OCI-LY7 (cell line): ENCODE measurements at regions not wholly inside any gene's neighbourhood (a gene's known extent, or its start where the extent isn't known, plus 50 kb on each side); places are given as distances from the start of the nearest gene placed in this dataset.
"Not testable (repeated sequence)": the region's sequence is repeated elsewhere in the genome, so short reads cannot be mapped to it uniquely, and the experiment has no call there.

Source experiments
- BruUV-seq: library from RNA; stranded (reverse); fragments of 400-500 nt; replicated peaks from 2 replicates; lab custom pipeline; 2021; lab: Mats Ljungman, UMichigan
- CTCF ChIA-PET: fragments of 300-600 bp; sonication (Branson Sonifier 250); formaldehyde crosslinking; loops from one replicate; lab custom pipeline; 2022; ENCODE audit warnings: antibody characterized with exemption; ENCODE audit not compliant: unreplicated experiment; lab: Charles Lee
- POLR2A ChIA-PET: fragments of 300-600 bp; sonication (Branson Sonifier 250); formaldehyde crosslinking; loops from one replicate; lab custom pipeline; 2022; ENCODE audit warnings: antibody characterized with exemption; lab: Charles Lee
- DNase-seq: peaks from one replicate; pipeline ENCODE4 v3.0.0-alpha.2; 2015; ENCODE audit warnings: low spot score
- H2AFZ ChIP-seq: fragments of 200-600 bp; sonication (generic), shearing (Covaris generic); 2 replicates; pipeline ENCODE4 v1.6.1; 2014; ENCODE audit warnings: mild to moderate bottlenecking, antibody characterized with exemption, low read length, moderate library complexity
- H3K27ac ChIP-seq: fragments of 200-600 bp; sonication (generic); 2 replicates; pipeline ENCODE4 v1.5.1; 2014; ENCODE audit warnings: mixed run types, low read depth, mild to moderate bottlenecking, moderate library complexity, low read length, inconsistent platforms; ENCODE audit not compliant: poor library complexity, severe bottlenecking
- H3K36me3 ChIP-seq: fragments of 200-600 bp; sonication (generic); 2 replicates; pipeline ENCODE4 v1.6.1; 2014; ENCODE audit warnings: mild to moderate bottlenecking, antibody characterized with exemption, low read length, moderate library complexity, mixed read lengths; ENCODE audit not compliant: insufficient read depth
- H3K4me1 ChIP-seq: fragments of 200-600 bp; sonication (generic); 2 replicates; pipeline ENCODE4 v1.5.1; 2014; ENCODE audit warnings: mild to moderate bottlenecking, low read length; ENCODE audit not compliant: insufficient read depth, poor library complexity, severe bottlenecking
- H3K4me2 ChIP-seq: fragments of 200-600 bp; sonication (generic); 2 replicates; pipeline ENCODE4 v1.6.1; 2014; ENCODE audit warnings: mild to moderate bottlenecking, low read length
- H3K4me3 ChIP-seq: fragments of 200-600 bp; sonication (generic); 2 replicates; pipeline ENCODE4 v1.5.1; 2014; ENCODE audit warnings: mild to moderate bottlenecking, low read depth, low read length; ENCODE audit not compliant: poor library complexity, severe bottlenecking
- H3K79me2 ChIP-seq: fragments of 200-600 bp; sonication (generic); 2 replicates; pipeline ENCODE4 v1.6.1; 2016; ENCODE audit warnings: low read depth, mild to moderate bottlenecking, low read length, moderate library complexity, mixed read lengths; ENCODE audit not compliant: insufficient read depth
- H3K9me2 ChIP-seq: fragments of 200-600 bp; sonication (generic); 2 replicates; pipeline ENCODE4 v1.6.1; 2016; ENCODE audit warnings: mild to moderate bottlenecking, low read length, mixed read lengths; ENCODE audit not compliant: insufficient read depth
- H3K9me3 ChIP-seq: fragments of 200-600 bp; sonication (generic); 2 replicates; pipeline ENCODE4 v1.6.1; 2014; ENCODE audit warnings: mild to moderate bottlenecking, mixed run types, low read length, mixed read lengths
- H4K20me1 ChIP-seq: fragments of 200-600 bp; sonication (generic); 2 replicates; pipeline ENCODE4 v1.6.1; 2014; ENCODE audit warnings: mild to moderate bottlenecking, antibody characterized with exemption, low read length, moderate library complexity, mixed read lengths; ENCODE audit not compliant: insufficient read depth
- EZH2phosphoT487 ChIP-seq: fragments of 200-600 bp; sonication (generic); IDR thresholded peaks from 2 replicates; pipeline ENCODE4 v1.6.1; 2018; ENCODE audit warnings: low read depth, borderline replicate concordance, mild to moderate bottlenecking, mixed run types, antibody characterized with exemption, low read length, moderate library complexity, mixed read lengths
- intact Hi-C: fragments of 100-400 bp; cut with micrococcal nuclease; formaldehyde crosslinking; loops from one replicate; pipeline ENCODE4 v1.10.0; 2022; ENCODE audit not compliant: unreplicated experiment
- TF ChIP-seq, protein P1 (sequence below): fragments of 200-600 bp; sonication (generic); conservative IDR thresholded peaks from 2 replicates; pipeline ENCODE4 v1.5.1; 2014; ENCODE audit warnings: mild to moderate bottlenecking, antibody characterized with exemption, low read length, moderate library complexity, mixed read lengths

DNA sequence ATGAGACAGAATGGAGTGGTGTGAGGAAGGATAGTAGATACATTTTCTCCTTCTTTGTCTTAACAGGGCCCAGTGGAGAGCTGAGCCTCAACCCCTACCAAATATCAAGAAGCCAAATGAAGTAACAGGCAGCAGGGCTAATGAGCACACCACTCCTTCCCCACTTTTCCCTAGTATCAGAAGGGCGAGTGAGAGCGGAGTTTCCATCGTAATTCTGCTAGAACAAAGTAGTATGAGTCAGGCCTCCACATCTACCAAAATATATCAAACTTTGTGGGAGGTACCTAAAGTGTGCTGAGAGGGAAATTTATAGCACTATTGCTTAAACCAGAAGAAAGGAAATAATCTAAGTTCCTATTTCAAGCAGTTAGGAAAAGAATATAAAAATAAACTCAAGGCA is 769.0 kb upstream of the RGMB start:
- no peak for DNase-seq
- intact Hi-C loops: no loop called here
- Histone ChIP-seq H3K27ac (no peak overlapping the region), H3K4me3 (no peak overlapping the region), H3K36me3 (no peaks in the 10 kb centered on the region), H3K79me2 (no peaks in the 10 kb centered on the region), H2AFZ (no peak overlapping the region), H3K4me2 (no peak overlapping the region), H4K20me1 (no peaks in the 10 kb centered on the region), H3K9me2 (no peaks in the 10 kb centered on the region), H3K4me1 (no peaks in the 10 kb centered on the region), H3K9me3 (no peaks in the 10 kb centered on the region)
- no TSS peak for BruUV-seq
- CTCF ChIA-PET: no interaction called here
- no peak for TF ChIP-seq EZH2phosphoT487
- TF ChIP-seq, protein P1, sequence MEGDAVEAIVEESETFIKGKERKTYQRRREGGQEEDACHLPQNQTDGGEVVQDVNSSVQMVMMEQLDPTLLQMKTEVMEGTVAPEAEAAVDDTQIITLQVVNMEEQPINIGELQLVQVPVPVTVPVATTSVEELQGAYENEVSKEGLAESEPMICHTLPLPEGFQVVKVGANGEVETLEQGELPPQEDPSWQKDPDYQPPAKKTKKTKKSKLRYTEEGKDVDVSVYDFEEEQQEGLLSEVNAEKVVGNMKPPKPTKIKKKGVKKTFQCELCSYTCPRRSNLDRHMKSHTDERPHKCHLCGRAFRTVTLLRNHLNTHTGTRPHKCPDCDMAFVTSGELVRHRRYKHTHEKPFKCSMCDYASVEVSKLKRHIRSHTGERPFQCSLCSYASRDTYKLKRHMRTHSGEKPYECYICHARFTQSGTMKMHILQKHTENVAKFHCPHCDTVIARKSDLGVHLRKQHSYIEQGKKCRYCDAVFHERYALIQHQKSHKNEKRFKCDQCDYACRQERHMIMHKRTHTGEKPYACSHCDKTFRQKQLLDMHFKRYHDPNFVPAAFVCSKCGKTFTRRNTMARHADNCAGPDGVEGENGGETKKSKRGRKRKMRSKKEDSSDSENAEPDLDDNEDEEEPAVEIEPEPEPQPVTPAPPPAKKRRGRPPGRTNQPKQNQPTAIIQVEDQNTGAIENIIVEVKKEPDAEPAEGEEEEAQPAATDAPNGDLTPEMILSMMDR: no peak
- POLR2A ChIA-PET: no interaction called here

DNA sequence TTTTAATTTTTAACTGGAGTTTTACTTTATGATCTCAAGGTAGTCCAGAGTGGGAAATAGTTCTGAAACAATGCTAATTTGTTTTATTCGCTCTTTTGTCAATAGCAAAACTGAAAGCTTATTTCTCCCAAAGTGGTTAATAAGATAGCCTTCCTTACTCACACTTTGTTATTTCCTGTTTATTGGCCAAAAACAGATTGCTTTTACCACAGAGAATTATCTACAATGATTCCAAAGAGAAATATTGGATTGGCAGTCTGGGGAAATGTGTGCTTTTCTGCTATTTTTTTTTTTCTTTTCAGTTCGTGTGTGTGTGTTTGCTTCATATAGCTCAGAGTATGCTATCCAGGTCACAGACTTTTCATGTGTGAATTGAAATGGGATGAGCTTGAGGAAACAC is 756.7 kb upstream of the RGMB start:
- H3K27ac ChIP-seq: no peak overlapping the region
- BruUV-seq: no TSS peak
- no peak for DNase-seq
- intact Hi-C loops: no loop called here
- H3K79me2 ChIP-seq: no peaks in the 10 kb centered on the region
- no peaks in the 10 kb centered on the region for H3K4me1 ChIP-seq
- CTCF ChIA-PET: no interaction called here
- no peak for TF ChIP-seq EZH2phosphoT487
- TF ChIP-seq, protein P1: no peak
- H3K4me2 ChIP-seq: no peak overlapping the region
- no peak overlapping the region for H2AFZ ChIP-seq
- H3K4me3 ChIP-seq: no peak overlapping the region
- no peaks in the 10 kb centered on the region for H3K9me2 ChIP-seq
- no peaks in the 10 kb centered on the region for H3K9me3 ChIP-seq
- POLR2A ChIA-PET: interaction anchor here (0.8 kb wide), 1 partner anchor 711 kb away, joined by 3 read pairs; no protein-coding TSS in a partner anchor
- H3K36me3 ChIP-seq: no peaks in the 10 kb centered on the region
- no peaks in the 10 kb centered on the region for H4K20me1 ChIP-seq

DNA sequence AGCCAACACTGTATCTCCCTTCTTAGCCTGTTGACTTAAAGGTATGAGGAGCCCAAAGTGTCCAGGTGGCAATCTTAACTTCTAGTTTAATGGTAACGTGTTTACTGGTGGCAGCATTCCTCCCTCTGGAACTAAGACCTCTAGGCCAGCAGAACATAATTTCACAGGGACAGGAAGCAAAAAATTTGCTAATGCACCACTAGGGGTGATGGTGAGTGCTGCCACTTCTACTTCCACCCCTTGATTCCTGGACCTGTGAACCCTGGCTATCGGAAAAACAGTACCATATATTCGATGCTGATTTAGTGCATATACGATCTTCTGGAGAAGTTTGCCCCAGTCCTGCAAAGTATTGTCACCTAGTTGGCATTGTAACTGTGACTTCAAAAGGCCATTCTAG is 743.2 kb upstream of the RGMB start:
- H3K9me3 ChIP-seq, H3K79me2 ChIP-seq, H3K4me1 ChIP-seq, H2AFZ ChIP-seq, intact Hi-C loops, CTCF ChIA-PET, H3K27ac ChIP-seq, POLR2A ChIA-PET, H4K20me1 ChIP-seq, H3K9me2 ChIP-seq, DNase-seq, H3K4me3 ChIP-seq, BruUV-seq, H3K4me2 ChIP-seq, H3K36me3 ChIP-seq: not testable (repeated sequence)
- TF ChIP-seq, protein P1: peak; percentile 43

DNA sequence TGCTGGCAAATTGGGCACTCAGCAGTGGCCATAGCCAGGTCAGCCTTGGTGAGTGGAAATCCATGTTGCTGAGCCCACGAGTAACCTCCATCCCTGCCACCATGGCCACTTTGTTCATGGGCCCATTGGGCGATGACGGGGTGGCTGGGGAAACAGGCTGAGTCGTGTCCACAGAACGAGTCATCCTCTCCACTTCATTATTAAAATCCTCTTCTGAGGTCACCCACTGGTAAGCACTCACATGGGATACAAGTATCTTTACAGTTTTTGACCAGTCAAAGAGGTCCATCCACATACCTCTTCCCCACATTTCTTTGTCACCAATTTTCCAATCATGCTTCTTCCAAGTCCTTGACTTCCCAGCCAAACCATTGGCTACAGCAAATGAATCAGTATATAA is 742.4 kb upstream of the RGMB start:
- H3K9me2 ChIP-seq, H2AFZ ChIP-seq, H3K79me2 ChIP-seq, POLR2A ChIA-PET, H3K36me3 ChIP-seq, H3K4me2 ChIP-seq, BruUV-seq, H3K9me3 ChIP-seq, DNase-seq, H3K27ac ChIP-seq, H3K4me3 ChIP-seq, intact Hi-C loops, H3K4me1 ChIP-seq, H4K20me1 ChIP-seq, CTCF ChIA-PET: not testable (repeated sequence)
